ENCODE measurements at regions not wholly inside any gene's neighbourhood (a gene's known extent, or its start where the extent isn't known, plus 50 kb on each side); places are given as distances from the start of the nearest gene placed in this dataset.

DNA sequence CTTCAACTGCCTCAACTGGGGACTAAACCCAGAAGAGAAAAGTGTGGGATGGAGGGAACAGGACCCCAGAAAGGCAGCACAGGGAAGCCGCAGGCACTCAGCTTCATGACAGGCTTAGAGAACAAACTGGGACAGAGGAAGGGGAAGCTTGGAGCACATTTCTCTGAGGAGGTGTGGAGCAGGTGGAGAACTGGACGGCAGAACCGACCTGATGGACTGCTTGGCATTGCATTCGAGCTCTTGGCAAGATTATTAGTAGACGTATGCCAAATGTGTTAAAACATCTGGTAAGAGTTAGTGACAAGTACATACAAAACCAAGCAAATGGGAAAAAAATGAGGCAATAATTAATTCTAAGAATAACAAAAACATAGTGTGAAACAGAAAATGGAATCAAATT lies 335.7 kb downstream of the SFMBT2 start:
- Histone ChIP-seq H3K4me3 (no peak overlapping the region), H3K36me3 (ENCODE audit: control insufficient read depth, insufficient read depth, low read length) (no peaks in the 10 kb centered on the region), H4K20me1 (replicated peaks; ENCODE audit: control insufficient read depth, insufficient read depth, low read length) (no peaks in the 10 kb centered on the region), H3K9ac (ENCODE audit: insufficient read depth in 1 of 2, low read depth in 2 of 2, low read length in 2 of 2) (no peak overlapping the region), H2AFZ (ENCODE audit: low read depth, low read length) (no peak overlapping the region), H3K4me1 (replicated peaks in 1 of 2; ENCODE audit: control insufficient read depth in 2 of 2, insufficient read depth in 2 of 2, low read length in 2 of 2) (no peaks in the 10 kb centered on the region), H3K27ac (ENCODE audit: extremely low read depth, low read depth, low read length) (no peak overlapping the region), H3K4me2 (ENCODE audit: insufficient read depth, low read length) (no peak overlapping the region), H3K27me3 (ENCODE audit: control insufficient read depth in 2 of 2, insufficient read depth in 2 of 2, low read length in 2 of 2) (no peaks in the 10 kb centered on the region), H3K9me1 (ENCODE audit: control insufficient read depth, insufficient read depth, low read length) (no peaks in the 10 kb centered on the region), H3K79me2 (ENCODE audit: control insufficient read depth, insufficient read depth, low read length) (no peaks in the 10 kb centered on the region), H3K9me3 (replicated peaks; ENCODE audit: control insufficient read depth, insufficient read depth, low read depth, low read length) (no peaks in the 10 kb centered on the region)
- intact Hi-C loops (cut with micrococcal nuclease): no loop called here
- ChIA-PET POLR2A (no interaction called here), CTCF (ENCODE audit: low intra/inter-chr PET ratio) (no interaction called here)
- no peak for TF ChIP-seq SOX6 (IDR thresholded peaks at IDR 0.05)
- no peak for TF ChIP-seq RBM14 (IDR thresholded peaks at IDR 0.05; ENCODE audit: borderline replicate concordance, insufficient read depth, low read depth, low read length)
- no peak for TF ChIP-seq PRPF4 (IDR thresholded peaks at IDR 0.05; ENCODE audit: insufficient read depth, low read depth, low read length, poor library complexity, severe bottlenecking)
- TF ChIP-seq MYC (IDR thresholded peaks at IDR 0.05; ENCODE audit: low read depth, low read length): no peak
- TF ChIP-seq MYC (CRISPR knock-in tag; IDR thresholded peaks at IDR 0.05; ENCODE audit: borderline replicate concordance, low read depth): no peak
- no peak for TF ChIP-seq PHB (CRISPR knock-in tag; IDR thresholded peaks at IDR 0.05)
- no peak for TF ChIP-seq TBL1XR1 (IDR thresholded peaks at IDR 0.05; ENCODE audit: low read length in 2 of 2)
- no peak for TF ChIP-seq ZNF311 (CRISPR knock-in tag; IDR thresholded peaks at IDR 0.05)
- TF ChIP-seq, protein P1, sequence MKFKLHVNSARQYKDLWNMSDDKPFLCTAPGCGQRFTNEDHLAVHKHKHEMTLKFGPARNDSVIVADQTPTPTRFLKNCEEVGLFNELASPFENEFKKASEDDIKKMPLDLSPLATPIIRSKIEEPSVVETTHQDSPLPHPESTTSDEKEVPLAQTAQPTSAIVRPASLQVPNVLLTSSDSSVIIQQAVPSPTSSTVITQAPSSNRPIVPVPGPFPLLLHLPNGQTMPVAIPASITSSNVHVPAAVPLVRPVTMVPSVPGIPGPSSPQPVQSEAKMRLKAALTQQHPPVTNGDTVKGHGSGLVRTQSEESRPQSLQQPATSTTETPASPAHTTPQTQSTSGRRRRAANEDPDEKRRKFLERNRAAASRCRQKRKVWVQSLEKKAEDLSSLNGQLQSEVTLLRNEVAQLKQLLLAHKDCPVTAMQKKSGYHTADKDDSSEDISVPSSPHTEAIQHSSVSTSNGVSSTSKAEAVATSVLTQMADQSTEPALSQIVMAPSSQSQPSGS (CRISPR knock-in tag; IDR thresholded peaks at IDR 0.05): no peak
- TF ChIP-seq POLR2AphosphoS5 (IDR thresholded peaks at IDR 0.05; ENCODE audit: control insufficient read depth, insufficient read depth, low read depth, low read length): no peak
- no peak for TF ChIP-seq CREBBP (IDR thresholded peaks at IDR 0.05; ENCODE audit: low read depth, low read length)
- in situ Hi-C loops (cut with MboI): no loop called here
- FAIRE-seq (no peak), ATAC-seq (no peak), DNase-seq (ENCODE audit: extremely low read depth in 1 of 4, low spot score in 3 of 4) (no peak)
- WGBS (ENCODE audit: insufficient coverage, low coverage, missing lambda C conversion rate): 20% methylated on average over 5 of the region's 5 CpGs
- BruUV-seq (replicated peaks): no TSS peak
